ENCODE measurements at regions not wholly inside any gene's neighbourhood (a gene's known extent, or its start where the extent isn't known, plus 50 kb on each side); places are given as distances from the start of the nearest gene placed in this dataset.

GRCh38 chr21:38659936-38660332 is 145.8 kb upstream of the ETS2 start:
- no peak for DNase-seq (ENCODE audit: low spot score)

GRCh38 chr21:38660333-38661196 is 145.2 kb upstream of the ETS2 start:
- DNase-seq (ENCODE audit: low spot score), result no peak

GRCh38 chr21:38661197-38661871 is 144.4 kb upstream of the ETS2 start:
- DNase-seq (ENCODE audit: low spot score), result no peak

DNA sequence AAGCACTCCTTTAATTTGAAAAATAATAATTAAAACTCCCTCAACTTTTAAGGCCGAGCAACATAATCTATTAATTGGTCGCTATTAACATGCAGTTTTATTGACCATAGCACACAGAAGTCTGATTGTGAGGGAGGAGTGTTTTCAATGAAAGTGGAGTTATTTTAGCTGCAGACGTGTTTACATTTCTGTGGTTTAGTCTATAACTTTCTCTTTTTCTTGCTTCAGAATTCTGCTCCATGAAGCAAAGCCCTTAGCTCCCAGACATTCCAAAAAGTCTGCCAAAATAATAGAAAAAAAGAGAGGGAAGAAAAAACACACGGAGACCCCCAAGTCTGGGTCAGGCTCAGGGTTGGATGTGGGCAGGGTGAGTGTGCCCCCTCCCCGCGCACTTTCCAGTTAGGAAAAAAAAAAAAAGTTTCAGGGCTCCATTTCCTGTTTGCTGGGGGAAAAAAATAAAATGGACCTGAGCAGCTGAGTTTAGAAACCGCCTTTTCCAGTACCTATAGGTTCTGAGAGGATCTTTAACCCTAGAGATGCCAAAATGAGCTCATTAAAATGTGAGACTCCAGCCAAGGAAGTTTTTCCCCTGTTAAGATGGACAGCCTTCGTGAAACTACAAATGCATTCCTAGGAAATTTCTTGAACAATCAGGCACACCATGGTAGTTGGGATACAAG is 143.7 kb upstream of the ETS2 start:
- no peak for DNase-seq (ENCODE audit: low spot score)

DNA sequence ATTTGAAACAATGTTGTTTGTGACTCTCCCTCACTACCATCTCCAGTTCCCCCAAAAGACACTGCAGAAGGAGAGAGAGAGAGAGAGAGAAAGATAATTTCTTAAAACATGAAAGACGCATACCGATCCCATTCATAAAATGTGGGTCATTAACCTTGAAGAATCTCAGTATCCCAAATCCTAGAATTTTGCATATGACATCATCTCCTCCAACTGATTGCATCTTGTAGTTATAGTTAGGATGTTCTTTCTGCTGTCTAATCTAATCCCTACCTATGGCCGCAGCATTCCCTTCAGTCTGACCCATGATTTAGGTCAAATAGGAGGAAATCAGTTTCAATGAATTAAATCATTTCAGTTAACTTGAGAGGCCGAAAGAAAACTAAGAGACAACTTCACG is 142.4 kb upstream of the ETS2 start:
- DNase-seq (ENCODE audit: low spot score), result no peak

DNA sequence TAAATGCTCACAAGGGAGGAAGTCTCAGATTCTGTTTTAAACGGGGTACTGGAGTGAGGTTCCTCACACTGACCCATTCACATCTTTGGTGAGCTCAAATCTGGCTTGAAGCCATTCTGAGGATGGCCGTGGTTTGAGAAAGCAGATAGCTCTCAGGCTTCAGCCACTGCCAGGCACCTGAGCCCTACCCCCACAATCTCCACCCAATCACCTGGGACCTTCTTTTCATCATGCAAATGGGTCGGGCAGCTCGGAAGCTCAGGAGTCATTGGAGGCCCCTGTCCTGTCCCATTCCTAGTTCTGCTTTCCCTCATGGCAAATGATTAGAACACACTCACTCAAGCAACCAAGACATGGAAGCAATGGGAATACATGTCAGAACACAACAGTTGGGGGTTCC is 141.4 kb upstream of the ETS2 start:
- DNase-seq (ENCODE audit: low spot score), result no peak

DNA sequence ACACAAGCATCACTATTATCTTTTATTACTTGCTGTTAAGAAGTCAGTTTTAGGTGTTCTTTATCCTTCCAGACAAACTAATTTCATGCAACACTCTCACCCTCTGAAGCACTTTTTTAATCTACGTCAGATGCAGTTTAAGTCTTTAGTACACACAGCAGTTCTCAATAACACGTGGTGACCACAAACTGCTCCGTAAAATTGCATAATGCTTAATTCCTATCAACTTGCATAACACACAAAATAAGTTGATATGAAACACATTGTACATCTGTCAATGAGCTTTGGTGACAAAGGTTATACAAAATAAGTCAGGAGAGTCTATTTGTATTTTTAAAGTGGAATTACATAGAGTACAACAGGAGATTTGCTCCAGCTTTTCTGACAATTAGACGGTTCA is 140.9 kb upstream of the ETS2 start:
- no peak for DNase-seq (ENCODE audit: low spot score)

- no peak for DNase-seq (ENCODE audit: low spot score)
Observed at GRCh38 chr21:38667291-38667870, 138.3 kb upstream of the ETS2 start.

GRCh38 chr21:38668067-38668466 is 137.7 kb upstream of the ETS2 start:
- no peak for DNase-seq (ENCODE audit: low spot score)

GRCh38 chr21:38668541-38668940 is 137.2 kb upstream of the ETS2 start:
- no peak for DNase-seq (ENCODE audit: low spot score)

- DNase-seq (ENCODE audit: low spot score), result no peak
Observed at GRCh38 chr21:38669186-38669585, 136.5 kb upstream of the ETS2 start.

GRCh38 chr21:38670861-38671260 is 134.9 kb upstream of the ETS2 start:
- DNase-seq (ENCODE audit: low spot score), result no peak

GRCh38 chr21:38671773-38672172 is 134.0 kb upstream of the ETS2 start:
- no peak for DNase-seq (ENCODE audit: low spot score)

- no peak for DNase-seq (ENCODE audit: low spot score)
Observed at GRCh38 chr21:38675182-38675824, 130.4 kb upstream of the ETS2 start.

DNA sequence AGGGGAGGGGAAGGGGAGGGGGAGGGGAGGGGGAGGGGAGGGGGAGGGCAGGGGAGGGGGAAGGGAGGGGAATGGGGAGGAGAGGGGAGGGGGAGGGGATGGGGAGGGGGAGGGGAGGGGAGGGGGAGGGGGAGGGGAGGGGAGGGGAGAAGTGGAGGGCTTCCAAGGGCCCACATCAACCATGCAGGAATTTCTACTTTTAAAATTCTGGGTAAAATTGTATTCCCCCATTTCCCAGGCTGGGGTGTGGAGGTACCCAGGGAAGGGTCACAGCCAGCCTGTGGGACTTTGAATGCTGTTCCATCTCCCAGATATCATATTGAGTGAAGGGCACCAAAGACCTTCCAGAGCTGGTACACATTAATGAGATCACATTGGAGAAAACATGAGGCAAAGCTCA is 126.9 kb upstream of the ETS2 start:
- DNase-seq (ENCODE audit: low spot score), result no peak

DNA sequence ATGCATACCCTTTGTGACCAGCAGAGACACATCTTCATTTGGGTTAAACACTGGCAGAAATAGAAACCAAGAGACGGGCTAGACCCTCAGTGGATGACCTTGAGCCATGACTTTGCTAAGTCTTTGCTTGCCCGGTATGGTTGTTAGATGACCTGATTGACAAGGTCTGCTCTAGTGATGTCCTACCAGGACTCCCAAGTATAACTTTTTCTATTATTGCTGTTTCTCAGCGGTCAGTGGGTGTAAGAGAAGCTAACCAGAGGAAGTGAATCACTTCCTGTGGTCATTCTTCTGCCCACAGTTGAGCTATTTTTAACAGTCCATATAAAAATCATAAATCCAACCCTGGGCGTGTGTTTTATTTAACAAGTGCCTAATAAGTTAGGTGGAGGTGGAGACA is 126.2 kb upstream of the ETS2 start:
- DNase-seq (ENCODE audit: low spot score), result no peak

- DNase-seq (ENCODE audit: low spot score), result no peak
Observed at GRCh38 chr21:38680401-38680800, 125.3 kb upstream of the ETS2 start.

DNA sequence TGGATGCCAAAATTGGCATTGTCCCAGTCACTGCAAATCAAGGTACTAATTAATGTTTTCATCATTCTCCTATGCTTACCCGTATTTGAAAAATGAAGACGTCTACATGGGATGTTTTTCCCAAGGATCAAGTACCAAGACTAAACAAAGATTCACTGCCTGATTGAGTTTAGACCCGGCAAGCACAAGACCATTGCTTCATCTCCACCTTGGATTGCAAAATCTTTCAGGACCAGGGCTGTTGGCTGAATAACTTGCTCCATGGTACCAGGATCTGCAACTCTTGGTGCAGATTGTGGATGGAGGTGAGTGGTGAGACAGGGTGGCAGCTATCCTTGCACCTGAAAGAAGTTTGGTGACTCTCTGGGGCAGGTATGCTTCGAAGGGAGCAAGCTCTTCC is 122.5 kb upstream of the ETS2 start:
- DNase-seq (ENCODE audit: low spot score), result no peak

DNA sequence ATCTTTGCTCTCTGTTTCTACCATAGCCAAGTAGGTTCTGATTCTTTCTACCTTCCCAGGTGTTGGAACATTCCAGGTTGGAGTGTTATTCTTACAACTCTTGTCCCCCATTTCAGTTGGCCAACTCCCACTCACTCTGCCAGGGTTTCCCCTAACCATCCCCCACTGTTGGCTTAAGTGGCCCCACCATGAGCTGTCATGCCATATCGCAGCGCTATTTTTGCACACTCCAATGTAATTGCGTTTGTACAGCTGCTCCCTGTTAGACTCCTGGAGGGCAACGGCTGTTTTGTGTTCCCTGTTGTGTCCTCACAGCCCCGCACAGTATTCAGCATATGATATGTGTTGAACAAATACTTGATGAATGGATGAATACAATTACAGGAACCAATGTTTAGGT is 117.7 kb upstream of the ETS2 start:
- no peak for DNase-seq (ENCODE audit: low spot score)

DNA sequence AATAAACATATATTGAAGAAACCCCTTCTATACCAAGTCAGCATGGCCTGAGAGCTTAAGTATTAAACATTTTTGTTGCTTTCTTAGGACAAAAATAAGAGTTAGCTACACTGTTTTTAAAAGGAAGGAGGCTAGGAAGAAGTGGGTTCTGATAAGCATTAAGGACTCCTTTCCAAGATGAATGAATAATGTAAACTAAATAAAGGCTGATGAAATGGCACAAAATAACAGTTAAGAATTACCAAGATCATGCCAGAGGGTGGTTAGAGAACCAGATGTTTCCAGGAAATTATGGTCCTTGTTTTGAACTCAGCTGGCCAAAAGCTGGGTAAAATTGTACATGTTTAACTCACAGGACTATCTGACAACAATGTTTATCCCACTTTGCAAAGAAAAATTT is 114.1 kb upstream of the ETS2 start:
- no peak for DNase-seq (ENCODE audit: low spot score)

- DNase-seq (ENCODE audit: low spot score), result no peak
Observed at GRCh38 chr21:38696579-38696978, 109.2 kb upstream of the ETS2 start.

- DNase-seq (ENCODE audit: low spot score), result no peak
Observed at GRCh38 chr21:38699048-38699447, 106.7 kb upstream of the ETS2 start.

Measured in germinal center (tissue), 1 donor.